Epithelial cell of proximal tubule (primary cell): ENCODE measurements at regions not wholly inside any gene's neighbourhood (a gene's known extent, or its start where the extent isn't known, plus 50 kb on each side); places are given as distances from the start of the nearest gene placed in this dataset.

Source experiments
- DNase-seq: peaks from one replicate; pipeline ENCODE4 v3.0.0-alpha.2; 2011; ENCODE audit warnings: low read depth
- H3K4me3 ChIP-seq: 2 replicates; pipeline ENCODE4 v1.5.1; 2011; ENCODE audit warnings: low read depth, mild to moderate bottlenecking, low read length
- CTCF ChIP-seq: conservative IDR thresholded peaks from 2 replicates; pipeline ENCODE4 v1.5.1; 2012; ENCODE audit warnings: low read depth, mild to moderate bottlenecking, low read length

GRCh38 chr5:173767574-173768266 is 120.4 kb upstream of the CPEB4 start:
- TF ChIP-seq CTCF, result no peak
- H3K4me3 ChIP-seq, result no peak overlapping the region
- DNase-seq, result no peak

GRCh38 chr5:173768267-173768806 is 119.8 kb upstream of the CPEB4 start:
- H3K4me3 ChIP-seq, result no peak overlapping the region
- no peak for TF ChIP-seq CTCF
- DNase-seq, result no peak

GRCh38 chr5:173768891-173769290 is 119.3 kb upstream of the CPEB4 start:
- no peak overlapping the region for H3K4me3 ChIP-seq
- TF ChIP-seq CTCF, result no peak
- DNase-seq, result no peak

- DNase-seq, result no peak
- TF ChIP-seq CTCF, result no peak
- H3K4me3 ChIP-seq, result no peak overlapping the region
These were observed 117.5 kb upstream of the CPEB4 start for GRCh38 chr5:173770637-173771036.

- H3K4me3 ChIP-seq, result peak overlapping the region; percentile 2
- no peak for DNase-seq
- no peak for TF ChIP-seq CTCF
These were observed 116.9 kb upstream of the CPEB4 start for GRCh38 chr5:173771121-173771724.

GRCh38 chr5:173771725-173772383 is 116.3 kb upstream of the CPEB4 start:
- no peak for TF ChIP-seq CTCF
- DNase-seq, result no peak
- no peak overlapping the region for H3K4me3 ChIP-seq
